A549 (cell line): ENCODE measurements at regions not wholly inside any gene's neighbourhood (a gene's known extent, or its start where the extent isn't known, plus 50 kb on each side); places are given as distances from the start of the nearest gene placed in this dataset.

Source experiments
- CTCF ChIP-seq: fragments of >200 bp; sonication (Bioruptor Twin); formaldehyde crosslinking; IDR thresholded peaks from 3 replicates; pipeline ENCODE4 v1.5.1; 2016
- NR3C1 ChIP-seq: fragments of >200 bp; sonication (Bioruptor Twin); formaldehyde crosslinking; IDR thresholded peaks from 3 replicates; pipeline ENCODE4 v1.6.1; 2017
- POLR2A ChIP-seq: IDR thresholded peaks from 2 replicates; pipeline ENCODE4 v1.6.1; 2012; ENCODE audit warnings: mild to moderate bottlenecking, low read length

- TF ChIP-seq NR3C1 (no peak), CTCF (no peak), POLR2A (no peak)
These were observed 504.2 kb downstream of the ZEB2 start for GRCh38 chr2:144015655-144016245.
